WERI-Rb-1 (cell line): ENCODE measurements at regions not wholly inside any gene's neighbourhood (a gene's known extent, or its start where the extent isn't known, plus 50 kb on each side); places are given as distances from the start of the nearest gene placed in this dataset.
"Not testable (repeated sequence)": the region's sequence is repeated elsewhere in the genome, so short reads cannot be mapped to it uniquely, and the experiment has no call there.

Experiments used
- DNase-seq: peaks from one replicate; pipeline ENCODE4 v3.0.0-alpha.2; 2020
- H3K27ac ChIP-seq: fragments of 250-450 bp; sonication (Bioruptor Pico); 2 replicates; pipeline ENCODE4 v1.5.1; 2020; ENCODE audit warnings: mild to moderate bottlenecking, moderate library complexity
- H3K27me3 ChIP-seq: fragments of 250-450 bp; sonication (Bioruptor Pico); 2 replicates; pipeline ENCODE4 v1.5.1; 2021; ENCODE audit warnings: mild to moderate bottlenecking, low read depth, moderate library complexity; ENCODE audit not compliant: insufficient read depth, severe bottlenecking
- H3K36me3 ChIP-seq: fragments of 250-450 bp; sonication (Bioruptor Pico); 2 replicates; pipeline ENCODE4 v1.5.1; 2020; ENCODE audit warnings: mild to moderate bottlenecking, moderate library complexity
- H3K4me3 ChIP-seq: 2 replicates; pipeline ENCODE4 v1.5.1; 2011; ENCODE audit warnings: low read depth, mild to moderate bottlenecking, control low read depth, low read length
- H3K9me3 ChIP-seq: fragments of 250-450 bp; sonication (Bioruptor Pico); 2 replicates; pipeline ENCODE4 v1.5.1; 2021; ENCODE audit warnings: mild to moderate bottlenecking, moderate library complexity; ENCODE audit not compliant: severe bottlenecking
- TF ChIP-seq, protein P1 (sequence below): IDR thresholded peaks from 2 replicates; pipeline ENCODE4 v1.5.1; 2011; ENCODE audit warnings: low read depth, mild to moderate bottlenecking, control low read depth, inconsistent platforms, low read length

DNA sequence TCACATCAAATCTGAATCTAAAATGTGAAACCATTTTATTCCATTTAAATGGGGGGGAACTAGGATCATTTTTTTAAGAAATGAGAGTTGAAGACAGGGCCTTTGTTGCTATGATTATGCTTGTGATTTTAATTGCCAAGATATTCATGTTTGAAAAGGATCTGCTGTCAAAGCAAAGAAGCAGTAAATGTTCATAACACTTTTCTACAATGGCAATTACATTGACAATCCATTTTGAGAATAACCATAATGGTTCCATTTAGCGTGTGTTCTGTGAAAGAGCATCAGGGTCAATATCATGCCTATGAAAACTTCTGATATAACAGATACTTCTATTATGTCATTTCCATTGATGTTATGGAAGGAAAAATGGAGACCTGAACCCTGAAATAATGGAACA is 745.8 kb upstream of the SGO1 start:
- Histone ChIP-seq H3K27ac (no peak overlapping the region), H3K27me3 (no peaks in the 10 kb centered on the region), H3K36me3 (no peaks in the 10 kb centered on the region), H3K9me3 (no peaks in the 10 kb centered on the region), H3K4me3 (no peak overlapping the region)
- no peak for DNase-seq
- TF ChIP-seq, protein P1, sequence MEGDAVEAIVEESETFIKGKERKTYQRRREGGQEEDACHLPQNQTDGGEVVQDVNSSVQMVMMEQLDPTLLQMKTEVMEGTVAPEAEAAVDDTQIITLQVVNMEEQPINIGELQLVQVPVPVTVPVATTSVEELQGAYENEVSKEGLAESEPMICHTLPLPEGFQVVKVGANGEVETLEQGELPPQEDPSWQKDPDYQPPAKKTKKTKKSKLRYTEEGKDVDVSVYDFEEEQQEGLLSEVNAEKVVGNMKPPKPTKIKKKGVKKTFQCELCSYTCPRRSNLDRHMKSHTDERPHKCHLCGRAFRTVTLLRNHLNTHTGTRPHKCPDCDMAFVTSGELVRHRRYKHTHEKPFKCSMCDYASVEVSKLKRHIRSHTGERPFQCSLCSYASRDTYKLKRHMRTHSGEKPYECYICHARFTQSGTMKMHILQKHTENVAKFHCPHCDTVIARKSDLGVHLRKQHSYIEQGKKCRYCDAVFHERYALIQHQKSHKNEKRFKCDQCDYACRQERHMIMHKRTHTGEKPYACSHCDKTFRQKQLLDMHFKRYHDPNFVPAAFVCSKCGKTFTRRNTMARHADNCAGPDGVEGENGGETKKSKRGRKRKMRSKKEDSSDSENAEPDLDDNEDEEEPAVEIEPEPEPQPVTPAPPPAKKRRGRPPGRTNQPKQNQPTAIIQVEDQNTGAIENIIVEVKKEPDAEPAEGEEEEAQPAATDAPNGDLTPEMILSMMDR, result no peak

DNA sequence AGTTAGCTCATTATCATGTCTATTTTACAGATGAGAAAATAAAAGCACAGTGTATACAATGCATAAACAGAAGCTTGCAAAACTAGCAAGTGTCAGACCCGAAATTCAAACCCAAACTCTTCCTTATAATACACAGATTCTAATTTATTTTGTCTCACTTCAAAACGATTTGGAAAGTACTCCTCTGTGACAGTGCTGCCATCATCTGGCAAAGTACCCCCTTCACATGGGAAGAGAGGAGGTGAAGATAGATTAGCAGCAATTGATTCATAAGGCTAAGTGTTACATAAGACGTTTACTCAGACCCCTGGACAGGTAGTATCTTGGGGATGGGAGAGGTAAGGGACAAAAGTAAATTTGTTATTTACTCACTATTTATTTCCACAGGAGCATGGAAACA is 744.0 kb upstream of the SGO1 start:
- DNase-seq, result peak; percentile 47
- Histone ChIP-seq H3K4me3 (no peak overlapping the region), H3K27me3 (no peaks in the 10 kb centered on the region), H3K27ac (no peak overlapping the region), H3K36me3 (no peaks in the 10 kb centered on the region), H3K9me3 (no peaks in the 10 kb centered on the region)
- TF ChIP-seq, protein P1, result peak; percentile 58

DNA sequence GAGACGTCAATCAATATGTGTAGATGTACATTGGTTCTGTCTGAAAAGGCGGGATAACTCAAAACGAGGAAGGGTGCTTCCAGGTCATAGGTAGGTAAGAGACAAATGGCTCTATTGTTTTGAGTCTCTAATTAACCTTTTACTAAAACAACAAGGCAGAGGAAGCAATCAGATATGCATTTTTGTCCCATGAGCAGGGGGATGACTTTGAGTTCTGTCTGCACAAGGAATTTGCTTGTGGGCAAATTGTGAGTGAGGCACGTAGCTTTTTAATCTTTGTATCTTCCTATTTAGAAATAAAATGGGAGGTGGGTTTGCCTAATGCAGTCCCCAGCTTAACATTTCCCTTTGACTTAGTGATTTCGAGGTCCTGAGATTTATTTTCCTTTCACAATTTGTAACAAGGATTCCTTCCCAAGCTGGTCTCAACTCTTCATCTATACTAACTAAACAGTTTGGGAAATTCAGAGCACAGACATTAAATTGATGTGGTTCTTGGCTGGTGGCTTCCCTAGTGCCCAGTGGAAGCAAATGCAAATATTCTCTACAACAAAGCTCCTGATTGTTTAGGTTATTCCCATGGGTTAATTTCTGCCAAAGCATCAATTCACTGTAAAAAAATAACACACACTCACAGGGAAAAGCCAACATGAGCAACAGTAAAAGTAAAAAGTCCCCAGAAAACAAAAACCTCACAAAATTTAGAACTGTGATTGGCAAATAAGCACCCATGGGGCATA is 738.8 kb upstream of the SGO1 start:
- Histone ChIP-seq H3K9me3 (no peaks in the 10 kb centered on the region), H3K27ac (no peak overlapping the region), H3K4me3 (no peak overlapping the region), H3K27me3 (no peaks in the 10 kb centered on the region), H3K36me3 (no peaks in the 10 kb centered on the region)
- TF ChIP-seq, protein P1, result no peak
- DNase-seq, result no peak

DNA sequence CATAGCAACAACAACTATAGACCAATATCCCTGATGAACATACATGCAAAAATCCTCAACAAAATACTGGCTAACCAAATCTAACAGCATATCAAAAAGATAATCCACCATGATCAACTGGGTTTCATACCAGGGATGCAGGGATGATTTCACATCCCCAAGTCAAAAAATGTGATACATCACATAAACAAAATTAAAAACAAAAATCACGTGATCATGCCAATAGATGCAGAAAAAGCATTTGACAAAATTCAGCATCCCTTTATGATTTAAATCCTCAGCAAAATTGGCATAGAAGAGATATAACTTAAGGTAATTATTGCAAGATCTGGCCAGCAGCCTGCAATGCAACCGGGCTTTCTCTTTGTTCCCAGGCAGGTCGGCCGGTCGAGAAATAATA is 735.1 kb upstream of the SGO1 start:
- not testable (repeated sequence) for H3K36me3 ChIP-seq, H3K9me3 ChIP-seq, H3K27ac ChIP-seq, H3K4me3 ChIP-seq, H3K27me3 ChIP-seq, DNase-seq

DNA sequence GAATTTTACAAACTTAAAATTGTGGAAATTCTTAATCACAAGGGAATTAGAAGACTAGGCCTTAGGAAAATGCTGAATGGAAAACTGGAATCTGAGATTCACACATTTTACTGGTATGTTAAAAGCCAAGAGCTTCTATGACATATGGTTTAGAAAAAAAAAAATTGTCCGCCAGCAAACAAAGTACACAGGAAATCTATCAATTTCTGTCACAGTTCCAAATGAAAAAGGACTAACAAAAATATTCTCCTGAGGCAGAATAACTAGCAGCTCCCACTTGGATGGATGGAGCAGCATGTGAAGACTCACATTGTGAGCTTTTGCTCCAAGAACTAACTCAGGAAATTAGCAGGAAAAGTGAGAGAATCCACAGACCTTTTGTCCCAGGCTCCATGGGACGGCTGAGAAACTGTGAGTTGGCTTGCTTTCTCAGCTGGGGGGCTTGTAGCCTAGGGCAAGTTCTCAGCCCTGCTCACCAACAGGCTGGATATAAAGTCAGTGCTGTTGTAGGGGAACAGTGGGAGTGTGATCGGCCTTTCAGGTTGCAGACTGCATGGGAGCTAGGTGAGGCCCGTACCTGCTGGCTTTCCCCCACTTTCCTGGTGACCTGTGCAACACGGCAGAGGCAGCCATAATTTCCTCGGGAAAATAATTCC is 731.1 kb upstream of the SGO1 start:
- no peak overlapping the region for H3K4me3 ChIP-seq
- H3K36me3 ChIP-seq, result no peaks in the 10 kb centered on the region
- TF ChIP-seq, protein P1, result no peak
- H3K9me3 ChIP-seq, result no peaks in the 10 kb centered on the region
- DNase-seq, result no peak
- H3K27me3 ChIP-seq, result no peaks in the 10 kb centered on the region
- H3K27ac ChIP-seq, result no peak overlapping the region

DNA sequence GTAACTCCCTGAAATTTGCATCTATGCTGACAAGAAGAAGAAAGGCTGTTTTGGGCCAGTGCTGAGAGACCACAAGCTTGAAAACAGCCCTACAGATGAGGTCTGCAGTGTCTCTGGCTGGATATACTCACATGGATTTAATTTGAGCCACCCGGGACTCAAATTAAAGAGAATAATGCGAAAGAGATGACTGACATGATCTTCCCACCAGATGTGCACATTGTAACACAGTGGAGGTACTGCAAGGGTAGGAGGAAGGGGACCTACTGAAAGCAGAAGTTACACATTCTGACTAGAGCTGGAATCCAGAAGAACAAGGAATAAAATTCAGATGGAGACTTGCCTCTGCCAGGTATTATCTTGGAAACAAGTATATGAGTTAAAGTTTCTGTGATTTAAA is 728.3 kb upstream of the SGO1 start:
- TF ChIP-seq, protein P1, result no peak
- no peak for DNase-seq
- no peak overlapping the region for H3K27ac ChIP-seq
- no peaks in the 10 kb centered on the region for H3K27me3 ChIP-seq
- no peaks in the 10 kb centered on the region for H3K9me3 ChIP-seq
- no peaks in the 10 kb centered on the region for H3K36me3 ChIP-seq
- no peak overlapping the region for H3K4me3 ChIP-seq
